Left kidney (tissue), 1 donor: ENCODE measurements at regions not wholly inside any gene's neighbourhood (a gene's known extent, or its start where the extent isn't known, plus 50 kb on each side); places are given as distances from the start of the nearest gene placed in this dataset.
"Not testable (repeated sequence)": the region's sequence is repeated elsewhere in the genome, so short reads cannot be mapped to it uniquely, and the experiment has no call there.

Source experiments
- DNase-seq: peaks from one replicate; pipeline ENCODE4 v3.0.0-alpha.2; 2013

DNA sequence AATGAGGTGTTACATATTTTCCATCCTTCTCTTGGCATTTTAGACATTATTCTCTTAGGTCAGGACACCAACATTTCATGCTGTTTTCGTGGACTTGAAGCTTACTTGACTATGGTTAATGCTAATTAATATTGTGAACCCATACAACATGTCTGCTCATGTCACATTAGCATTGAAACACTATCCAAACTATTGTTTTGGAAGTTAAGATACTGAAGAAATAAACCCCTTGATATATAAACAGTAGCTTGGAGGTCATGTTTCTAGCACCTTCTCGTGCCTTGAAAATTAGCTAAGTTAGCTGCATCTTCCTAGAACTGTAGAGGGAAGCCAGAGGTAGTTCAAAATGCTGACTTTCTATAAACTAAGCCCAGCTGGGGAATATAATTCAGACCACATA is 288.8 kb downstream of the LTN1 start:
- DNase-seq: no peak

GRCh38 chr21:28699596-28700259 is 292.9 kb downstream of the LTN1 start:
- DNase-seq: peak; percentile 55

- no peak for DNase-seq
Observed at GRCh38 chr21:28699186-28699585, 293.5 kb downstream of the LTN1 start.

DNA sequence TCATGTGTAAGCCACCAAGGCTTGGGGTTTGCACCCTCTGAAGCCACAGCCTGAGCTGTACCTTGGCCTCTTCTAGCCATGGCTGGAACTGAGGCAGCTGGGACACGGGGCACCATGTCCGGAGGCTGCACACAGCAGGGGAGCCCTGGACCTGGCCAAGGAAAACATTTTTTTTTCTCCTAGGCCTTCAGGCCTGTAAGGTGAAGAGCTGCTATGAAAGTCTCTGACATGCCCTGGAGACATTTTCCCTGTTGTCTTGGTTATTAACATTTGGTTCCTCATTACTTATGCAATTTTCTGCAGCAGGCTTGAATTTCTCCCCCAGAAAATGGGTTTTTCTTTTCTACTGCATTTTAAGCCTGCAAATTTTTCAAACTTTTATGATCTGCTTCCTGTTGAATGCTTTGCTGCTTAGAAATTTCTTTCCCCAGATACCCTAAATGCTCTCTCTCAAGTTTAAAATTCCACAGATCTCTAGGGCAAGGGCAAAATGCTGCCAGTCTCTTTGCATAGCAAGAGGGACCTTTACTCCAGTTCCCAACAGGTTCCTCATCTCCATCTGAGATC is 295.8 kb downstream of the LTN1 start:
- DNase-seq: no peak

GRCh38 chr21:28693476-28693875 is 299.2 kb downstream of the LTN1 start:
- DNase-seq: no peak

GRCh38 chr21:28690196-28690595 is 302.5 kb downstream of the LTN1 start:
- no peak for DNase-seq

DNA sequence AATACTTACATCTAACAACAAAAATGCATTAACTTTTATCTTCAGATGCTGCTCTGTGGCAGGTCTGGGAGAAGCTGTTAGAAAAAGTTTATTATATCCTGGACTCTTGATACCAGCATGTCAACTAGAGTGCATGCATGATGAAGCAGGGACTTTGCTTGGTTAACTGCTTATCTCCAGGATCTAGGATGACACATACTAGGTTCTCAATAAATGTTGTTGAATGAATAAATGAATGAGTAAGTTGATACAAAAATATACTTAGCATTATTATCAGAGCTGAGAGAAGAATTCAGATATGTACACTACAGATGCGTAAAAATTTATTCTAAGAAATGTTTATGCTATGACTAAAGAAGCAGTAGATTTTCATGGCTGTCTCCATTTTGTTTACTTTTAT is 304.3 kb downstream of the LTN1 start:
- DNase-seq: no peak

GRCh38 chr21:28687586-28687985 is 305.1 kb downstream of the LTN1 start:
- no peak for DNase-seq

DNA sequence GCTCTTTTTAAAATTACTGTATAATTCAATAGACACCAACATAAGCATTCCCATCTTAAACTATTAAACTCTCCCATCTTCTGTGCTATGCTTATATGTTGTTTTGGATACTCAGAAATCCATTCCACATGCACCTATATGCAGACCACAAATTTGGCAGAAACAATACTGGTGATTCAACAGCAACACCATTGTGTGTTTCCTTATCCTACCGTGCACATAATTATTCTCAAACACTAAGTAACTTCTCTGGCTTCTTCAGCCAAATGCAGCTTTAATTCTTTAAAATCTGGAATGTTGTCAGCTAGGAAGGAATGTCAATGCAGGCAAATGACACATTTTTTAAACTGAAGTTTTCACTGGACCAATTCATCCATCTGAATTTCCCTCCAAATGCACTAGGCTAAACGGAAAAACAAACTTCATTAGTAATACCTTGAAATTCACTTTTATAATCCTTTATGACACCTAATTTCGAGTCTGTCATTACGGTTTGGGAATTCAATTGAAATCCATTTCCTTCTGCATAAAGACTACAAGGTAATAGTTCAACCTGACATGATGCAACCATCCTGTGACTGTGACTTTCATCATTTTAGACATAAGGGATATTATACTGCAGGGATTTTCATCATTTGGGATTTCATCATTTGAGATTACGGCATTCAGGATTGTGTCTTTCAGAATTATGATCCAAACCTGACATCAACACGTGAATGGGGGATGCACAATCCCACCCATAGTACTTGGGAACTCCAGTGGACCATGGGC is 308.5 kb downstream of the LTN1 start:
- DNase-seq: no peak

DNA sequence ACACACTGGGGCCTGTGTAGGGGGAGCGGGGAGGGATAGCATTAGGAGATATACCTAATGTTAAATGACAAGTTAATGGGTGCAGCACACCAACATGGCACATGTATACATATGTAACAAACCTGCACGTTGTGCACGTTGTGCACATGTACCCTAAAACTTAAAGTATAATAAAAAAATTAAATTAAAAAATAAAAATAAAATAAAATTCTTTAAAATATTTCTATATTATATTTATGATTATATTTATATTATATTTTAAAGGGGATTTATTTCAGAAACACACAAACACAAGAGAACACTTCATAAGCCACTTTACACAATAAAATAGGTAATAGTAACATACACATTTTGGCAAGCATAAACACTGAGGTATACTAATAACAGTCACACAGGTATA is 309.8 kb downstream of the LTN1 start:
- not testable (repeated sequence) for DNase-seq

DNA sequence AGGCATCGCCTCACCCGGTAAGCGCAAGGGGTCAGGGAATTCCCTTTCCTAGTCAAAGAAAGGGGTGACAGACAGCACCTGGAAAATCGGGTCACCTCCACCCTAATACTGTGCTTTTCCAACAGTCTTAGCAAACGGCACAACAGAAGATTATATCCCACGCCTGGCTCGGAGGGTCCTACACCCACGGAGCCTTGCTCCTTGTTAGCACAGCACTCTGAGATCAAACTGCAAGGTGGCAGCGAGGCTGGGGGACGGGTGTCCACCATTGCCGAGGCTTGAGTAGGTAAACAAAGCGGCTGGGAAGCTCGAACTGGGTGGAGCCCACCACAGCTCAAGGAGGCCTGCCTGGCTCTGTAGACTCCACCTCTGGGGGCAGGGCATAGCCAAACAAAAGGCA is 315.6 kb downstream of the LTN1 start:
- not testable (repeated sequence) for DNase-seq

DNA sequence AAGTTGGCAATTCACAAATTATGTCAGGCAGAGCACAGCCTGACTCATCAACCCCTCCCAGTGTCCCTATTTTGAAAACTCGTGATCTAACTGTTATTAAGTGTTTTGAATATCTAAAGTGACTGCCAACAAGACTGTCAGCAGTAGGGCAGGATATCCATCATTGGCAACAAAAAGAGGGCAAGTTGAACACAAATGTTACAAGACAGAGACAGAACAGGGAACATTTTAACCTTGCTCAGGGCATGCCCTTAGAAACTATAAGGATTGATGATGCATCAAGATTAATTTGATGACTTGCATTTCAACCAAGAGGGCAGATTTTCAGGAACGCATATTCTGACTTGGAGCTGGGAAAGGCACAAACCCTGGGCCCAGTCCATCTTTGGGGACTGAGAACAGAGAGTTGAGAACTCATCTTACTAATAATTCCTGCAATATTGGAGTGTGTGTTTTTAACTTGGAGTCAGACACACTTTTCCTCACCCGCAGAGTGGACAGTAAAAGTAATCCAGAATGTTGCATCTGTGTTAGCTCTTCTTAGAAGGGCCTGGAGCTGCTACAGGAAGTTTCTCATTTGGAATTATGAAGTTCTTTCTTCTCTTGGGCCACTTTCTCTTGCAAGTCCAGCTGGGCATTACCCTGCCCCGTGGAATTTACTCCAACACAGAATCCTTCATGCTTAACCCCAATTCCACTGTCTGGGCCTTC is 317.2 kb downstream of the LTN1 start:
- no peak for DNase-seq

GRCh38 chr21:28674763-28675162 is 317.9 kb downstream of the LTN1 start:
- no peak for DNase-seq

GRCh38 chr21:28671549-28672195 is 321.0 kb downstream of the LTN1 start:
- no peak for DNase-seq

DNA sequence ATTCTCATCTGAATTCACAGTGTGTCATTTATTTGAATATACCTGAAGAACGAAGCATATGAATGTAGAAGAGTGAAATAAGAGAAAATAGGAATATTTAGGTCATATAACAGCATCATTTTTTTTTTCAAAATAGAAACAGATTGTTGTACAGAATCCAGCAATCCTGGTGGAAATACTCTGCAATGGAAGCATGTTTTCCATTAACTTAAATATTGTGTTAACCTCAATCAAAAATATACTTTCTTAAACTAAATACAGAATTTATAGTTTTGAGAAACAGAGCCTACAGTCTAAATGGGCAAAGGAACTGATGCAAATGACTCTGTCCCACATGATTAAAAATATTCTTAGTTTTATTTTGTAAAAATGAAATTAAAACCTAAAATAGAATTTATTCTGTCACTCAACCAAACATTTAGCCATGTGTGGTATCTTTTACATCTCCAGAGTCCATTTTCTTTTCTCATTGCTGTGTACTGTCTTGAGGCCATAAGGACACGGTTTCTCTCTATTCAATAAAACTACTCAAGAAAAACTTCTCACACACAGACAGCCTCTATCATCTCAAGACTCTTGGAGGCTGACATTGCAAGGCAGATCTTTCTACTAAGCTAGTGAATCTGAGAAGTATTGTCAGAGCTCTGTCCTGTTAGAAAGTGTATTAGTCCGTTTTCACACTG is 322.6 kb downstream of the LTN1 start:
- DNase-seq: no peak

GRCh38 chr21:28669321-28669720 is 323.4 kb downstream of the LTN1 start:
- DNase-seq: no peak

- DNase-seq: no peak
Observed at GRCh38 chr21:28663754-28664153, 328.9 kb downstream of the LTN1 start.

DNA sequence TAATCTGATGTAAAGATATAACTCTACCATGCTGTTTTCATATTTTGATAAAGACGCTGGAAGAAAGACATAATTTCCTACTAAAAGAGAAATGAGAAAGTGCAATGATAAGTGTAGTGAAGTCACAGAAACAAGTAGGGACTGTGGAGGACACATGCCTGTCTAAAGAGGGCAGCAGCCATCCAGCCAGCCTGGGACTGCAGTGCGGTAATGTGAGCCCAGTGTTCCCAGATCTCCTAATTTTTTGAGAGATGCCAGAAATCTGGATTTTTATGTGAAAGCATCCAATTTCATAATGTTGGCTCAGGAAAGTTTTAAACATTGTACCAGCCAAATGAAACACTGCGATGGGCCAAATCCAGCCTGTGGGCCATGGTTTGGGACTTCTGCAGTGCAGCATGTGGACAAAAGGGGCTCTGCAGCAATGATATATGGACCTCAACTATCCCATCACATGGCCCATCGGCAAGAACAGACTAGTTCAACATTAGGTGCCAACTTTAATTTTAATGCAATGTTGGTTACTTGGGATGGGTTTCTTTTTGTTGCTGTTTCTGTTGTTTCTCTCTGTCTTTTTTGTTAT is 329.5 kb downstream of the LTN1 start:
- DNase-seq: no peak

GRCh38 chr21:28657566-28657965 is 335.1 kb downstream of the LTN1 start:
- no peak for DNase-seq

DNA sequence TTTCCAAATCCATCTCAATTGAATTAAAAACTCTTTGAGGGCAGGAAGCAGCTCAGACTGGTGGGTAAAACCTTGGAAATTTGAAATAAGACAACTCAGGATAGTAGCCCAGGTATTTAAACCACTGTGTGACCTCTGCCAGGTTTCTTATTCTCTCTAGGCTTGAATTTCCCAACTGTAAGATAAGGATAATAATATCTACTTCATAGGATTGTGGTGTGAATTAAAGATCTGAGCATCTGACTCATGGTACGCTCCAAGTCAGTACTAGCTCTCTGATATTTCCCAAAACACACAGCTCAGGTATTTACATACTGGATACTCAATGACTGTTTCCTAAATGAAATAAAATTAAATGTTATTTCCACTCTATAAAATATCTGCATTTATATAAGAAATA is 337.2 kb downstream of the LTN1 start:
- no peak for DNase-seq

GRCh38 chr21:28654406-28654805 is 338.3 kb downstream of the LTN1 start:
- no peak for DNase-seq
